ENCODE measurements at regions not wholly inside any gene's neighbourhood (a gene's known extent, or its start where the extent isn't known, plus 50 kb on each side); places are given as distances from the start of the nearest gene placed in this dataset.
"Not testable (repeated sequence)": the region's sequence is repeated elsewhere in the genome, so short reads cannot be mapped to it uniquely, and the experiment has no call there.

DNA sequence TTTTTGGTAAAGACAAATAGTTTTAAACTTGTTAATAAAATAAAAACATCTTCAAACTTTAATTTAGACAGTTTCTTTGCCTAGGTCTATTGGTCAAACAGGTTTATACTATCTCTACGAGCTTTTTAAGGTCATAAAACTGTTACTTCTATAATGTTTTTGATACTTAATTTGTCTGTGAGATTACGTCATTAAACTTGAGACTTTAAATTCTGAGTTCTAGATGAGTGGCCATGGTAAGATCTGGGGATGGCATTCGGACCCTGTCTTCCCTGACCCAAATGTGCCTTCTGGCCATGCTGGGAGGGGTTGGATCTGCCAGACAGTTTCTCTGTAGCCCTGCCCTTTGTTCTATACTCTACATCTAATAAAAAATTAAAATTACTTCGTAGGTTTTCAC, 497.8 kb downstream of the TMEM135 start:
- Histone ChIP-seq H3K9me3 (no peaks in the 10 kb centered on the region), H3K27me3 (replicated peaks in 1 of 2; ENCODE audit: control insufficient read depth in 2 of 2, extremely low read depth in 1 of 2, insufficient read depth in 2 of 2, low read length in 1 of 2) (no peaks in the 10 kb centered on the region), H3K4me1 (ENCODE audit: control insufficient read depth in 1 of 2, extremely low read depth in 1 of 2, insufficient read depth in 2 of 2, low read length in 2 of 2) (no peaks in the 10 kb centered on the region), H3K27ac (ENCODE audit: low read length) (no peak overlapping the region), H3K4me3 (ENCODE audit: control insufficient read depth in 1 of 2, extremely low read depth in 1 of 2, low read length in 1 of 2) (no peak overlapping the region), H3K36me3 (ENCODE audit: control insufficient read depth in 2 of 2, extremely low read depth in 1 of 2, insufficient read depth in 1 of 2, low read length in 1 of 2) (no peaks in the 10 kb centered on the region)
- H3K4me3 Mint-ChIP-seq: no peak overlapping the region
- H3K27ac Mint-ChIP-seq: no peak overlapping the region
- WGBS (ENCODE audit: insufficient coverage): no CpG with 5 or more reads among the region's 4 CpGs
- H3K27me3 Mint-ChIP-seq: no peaks in the 10 kb centered on the region
- peaks cover 2 to 6% (median 4%) of the 10 kb centered on the region in 3 donors for H3K9me3 Mint-ChIP-seq
- ChIA-PET POLR2A (interaction anchor here in 1 of 2 donors (0.8 kb wide), 1 partner anchor 8 kb away, joined by 3 read pairs; no protein-coding TSS in a partner anchor), CTCF (no interaction called here)
- H3K36me3 Mint-ChIP-seq: no peaks in the 10 kb centered on the region
- ATAC-seq (replicated peaks in 1 of 4) (no peak), DNase-seq (no peak)
- no peaks in the 10 kb centered on the region for H3K4me1 Mint-ChIP-seq

- H3K27ac Mint-ChIP-seq; H3K27me3 ChIP-seq (replicated peaks in 1 of 2; ENCODE audit: control insufficient read depth in 2 of 2, extremely low read depth in 1 of 2, insufficient read depth in 2 of 2, low read length in 1 of 2); H3K36me3 ChIP-seq (ENCODE audit: control insufficient read depth in 2 of 2, extremely low read depth in 1 of 2, insufficient read depth in 1 of 2, low read length in 1 of 2); POLR2A ChIA-PET; H3K36me3 Mint-ChIP-seq; H3K4me3 ChIP-seq (ENCODE audit: control insufficient read depth in 1 of 2, extremely low read depth in 1 of 2, low read length in 1 of 2); CTCF ChIA-PET; H3K27me3 Mint-ChIP-seq; H3K9me3 Mint-ChIP-seq; H3K4me1 Mint-ChIP-seq; ATAC-seq (replicated peaks in 1 of 4); H3K4me1 ChIP-seq (ENCODE audit: control insufficient read depth in 1 of 2, extremely low read depth in 1 of 2, insufficient read depth in 2 of 2, low read length in 2 of 2); H3K4me3 Mint-ChIP-seq; H3K27ac ChIP-seq (ENCODE audit: low read length); DNase-seq; H3K9me3 ChIP-seq: not testable (repeated sequence)
Measured at GRCh38 chr11:87531835-87532234, 494.1 kb downstream of the TMEM135 start.

DNA sequence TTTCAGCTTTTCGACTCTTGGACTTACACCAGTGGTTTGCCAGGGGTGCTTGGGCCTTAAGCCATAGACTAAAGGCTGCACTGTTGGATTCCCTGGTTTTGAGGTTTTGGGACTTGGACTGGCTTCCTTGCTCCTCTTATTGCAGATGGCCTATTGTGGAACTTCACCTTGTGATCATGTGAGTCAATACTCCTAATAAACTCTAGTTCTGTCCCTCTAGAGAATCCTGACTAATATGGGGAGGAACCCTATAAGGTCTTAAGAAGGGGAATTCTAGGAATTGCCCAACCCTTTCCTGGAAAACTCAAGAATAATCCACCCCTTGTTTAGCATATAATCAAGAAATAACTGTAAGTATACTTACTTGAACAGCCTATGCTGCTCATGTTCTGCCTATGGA, 491.8 kb downstream of the TMEM135 start:
- 40% methylated on average over 1 of the region's 1 CpG for WGBS (ENCODE audit: insufficient coverage)
- H3K27me3 Mint-ChIP-seq: no peaks in the 10 kb centered on the region
- ChIA-PET CTCF (no interaction called here), POLR2A (no interaction called here)
- Histone ChIP-seq H3K4me1 (ENCODE audit: control insufficient read depth in 1 of 2, extremely low read depth in 1 of 2, insufficient read depth in 2 of 2, low read length in 2 of 2) (no peaks in the 10 kb centered on the region), H3K27ac (ENCODE audit: low read length) (no peak overlapping the region), H3K27me3 (replicated peaks in 1 of 2; ENCODE audit: control insufficient read depth in 2 of 2, extremely low read depth in 1 of 2, insufficient read depth in 2 of 2, low read length in 1 of 2) (no peaks in the 10 kb centered on the region), H3K4me3 (ENCODE audit: control insufficient read depth in 1 of 2, extremely low read depth in 1 of 2, low read length in 1 of 2) (no peak overlapping the region), H3K36me3 (ENCODE audit: control insufficient read depth in 2 of 2, extremely low read depth in 1 of 2, insufficient read depth in 1 of 2, low read length in 1 of 2) (no peaks in the 10 kb centered on the region), H3K9me3 (no peaks in the 10 kb centered on the region)
- no peak for ATAC-seq (replicated peaks in 1 of 4)
- H3K4me3 Mint-ChIP-seq: no peak overlapping the region
- H3K4me1 Mint-ChIP-seq: no peaks in the 10 kb centered on the region
- DNase-seq: no peak
- peaks cover under 1 to 7% (median 6%) of the 10 kb centered on the region in 3 donors for H3K9me3 Mint-ChIP-seq
- H3K27ac Mint-ChIP-seq: no peak overlapping the region
- H3K36me3 Mint-ChIP-seq: no peaks in the 10 kb centered on the region

DNA sequence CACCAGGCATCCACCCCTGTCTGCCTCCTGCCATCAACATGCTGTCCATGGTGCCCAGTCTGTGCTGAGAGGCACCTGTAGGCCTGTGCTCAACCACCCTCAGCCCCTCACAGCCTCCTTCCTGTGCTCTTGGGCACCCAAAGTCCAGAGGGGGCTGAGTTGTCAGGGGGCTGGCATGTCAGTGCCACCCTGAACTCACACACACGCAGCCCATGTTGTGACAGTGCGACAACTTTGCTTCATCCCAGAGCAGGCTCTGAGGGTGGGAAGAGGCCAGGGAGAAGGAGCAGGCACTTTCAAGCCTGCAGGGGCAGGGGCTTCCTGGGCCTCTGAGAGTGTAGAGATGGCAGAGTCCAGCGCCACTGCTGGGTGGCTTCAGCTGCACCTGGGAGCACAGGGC, 491.0 kb downstream of the TMEM135 start:
- Mint-ChIP-seq H3K36me3 (no peaks in the 10 kb centered on the region), H3K27ac (no peak overlapping the region), H3K9me3 (peaks cover 0 to 11% (median 10%) of the 10 kb centered on the region in 3 donors), H3K4me3 (no peak overlapping the region), H3K4me1 (no peaks in the 10 kb centered on the region), H3K27me3 (no peaks in the 10 kb centered on the region)
- Histone ChIP-seq H3K27ac (ENCODE audit: low read length) (no peak overlapping the region), H3K36me3 (ENCODE audit: control insufficient read depth in 2 of 2, extremely low read depth in 1 of 2, insufficient read depth in 1 of 2, low read length in 1 of 2) (no peaks in the 10 kb centered on the region), H3K4me3 (ENCODE audit: control insufficient read depth in 1 of 2, extremely low read depth in 1 of 2, low read length in 1 of 2) (no peak overlapping the region), H3K9me3 (no peaks in the 10 kb centered on the region), H3K27me3 (replicated peaks in 1 of 2; ENCODE audit: control insufficient read depth in 2 of 2, extremely low read depth in 1 of 2, insufficient read depth in 2 of 2, low read length in 1 of 2) (no peaks in the 10 kb centered on the region), H3K4me1 (ENCODE audit: control insufficient read depth in 1 of 2, extremely low read depth in 1 of 2, insufficient read depth in 2 of 2, low read length in 2 of 2) (no peaks in the 10 kb centered on the region)
- ChIA-PET POLR2A (no interaction called here), CTCF (no interaction called here)
- ATAC-seq (replicated peaks in 1 of 4) (no peak), DNase-seq (no peak)
- WGBS (ENCODE audit: insufficient coverage): 67% methylated on average over 3 of the region's 3 CpGs

GRCh38 chr11:87523276-87523675, 485.5 kb downstream of the TMEM135 start:
- POLR2A ChIA-PET: no interaction called here
- Histone ChIP-seq H3K36me3 (ENCODE audit: control insufficient read depth in 2 of 2, extremely low read depth in 1 of 2, insufficient read depth in 1 of 2, low read length in 1 of 2) (no peaks in the 10 kb centered on the region), H3K9me3 (no peaks in the 10 kb centered on the region), H3K27ac (ENCODE audit: low read length) (no peak overlapping the region), H3K4me3 (ENCODE audit: control insufficient read depth in 1 of 2, extremely low read depth in 1 of 2, low read length in 1 of 2) (no peak overlapping the region), H3K27me3 (replicated peaks in 1 of 2; ENCODE audit: control insufficient read depth in 2 of 2, extremely low read depth in 1 of 2, insufficient read depth in 2 of 2, low read length in 1 of 2) (no peaks in the 10 kb centered on the region), H3K4me1 (ENCODE audit: control insufficient read depth in 1 of 2, extremely low read depth in 1 of 2, insufficient read depth in 2 of 2, low read length in 2 of 2) (no peaks in the 10 kb centered on the region)
- Mint-ChIP-seq H3K4me3 (no peak overlapping the region), H3K4me1 (no peaks in the 10 kb centered on the region), H3K27me3 (no peaks in the 10 kb centered on the region), H3K27ac (no peak overlapping the region), H3K9me3 (peaks cover 0 to 11% (median 7%) of the 10 kb centered on the region in 3 donors), H3K36me3 (no peaks in the 10 kb centered on the region)
- ATAC-seq (replicated peaks in 1 of 4): no peak
- no peak for DNase-seq
- CTCF ChIA-PET: no interaction called here

GRCh38 chr11:87518266-87518665, 480.5 kb downstream of the TMEM135 start:
- CTCF ChIA-PET: no interaction called here
- WGBS (ENCODE audit: insufficient coverage): no CpG with 5 or more reads among the region's 1 CpG
- H3K36me3 Mint-ChIP-seq: no peaks in the 10 kb centered on the region
- ATAC-seq (replicated peaks in 1 of 4): no peak
- H3K4me1 Mint-ChIP-seq: no peaks in the 10 kb centered on the region
- Histone ChIP-seq H3K36me3 (ENCODE audit: control insufficient read depth in 2 of 2, extremely low read depth in 1 of 2, insufficient read depth in 1 of 2, low read length in 1 of 2) (no peaks in the 10 kb centered on the region), H3K27me3 (replicated peaks in 1 of 2; ENCODE audit: control insufficient read depth in 2 of 2, extremely low read depth in 1 of 2, insufficient read depth in 2 of 2, low read length in 1 of 2) (no peaks in the 10 kb centered on the region), H3K4me1 (ENCODE audit: control insufficient read depth in 1 of 2, extremely low read depth in 1 of 2, insufficient read depth in 2 of 2, low read length in 2 of 2) (no peaks in the 10 kb centered on the region), H3K9me3 (no peaks in the 10 kb centered on the region), H3K4me3 (ENCODE audit: control insufficient read depth in 1 of 2, extremely low read depth in 1 of 2, low read length in 1 of 2) (no peak overlapping the region), H3K27ac (ENCODE audit: low read length) (no peak overlapping the region)
- H3K9me3 Mint-ChIP-seq: peaks cover 0 to 6% (median 0%) of the 10 kb centered on the region in 3 donors
- POLR2A ChIA-PET: no interaction called here
- no peak overlapping the region for H3K27ac Mint-ChIP-seq
- DNase-seq: no peak
- H3K27me3 Mint-ChIP-seq: no peaks in the 10 kb centered on the region
- no peak overlapping the region for H3K4me3 Mint-ChIP-seq

GRCh38 chr11:87517351-87517750, 479.6 kb downstream of the TMEM135 start:
- POLR2A ChIA-PET: interaction anchor here in 1 of 2 donors (0.6 kb wide), 1 partner anchor 14 kb away, joined by 3 read pairs; no protein-coding TSS in a partner anchor
- Mint-ChIP-seq H3K36me3 (no peaks in the 10 kb centered on the region), H3K4me3 (no peak overlapping the region), H3K27ac (no peak overlapping the region), H3K9me3 (peaks cover 0 to 6% (median 0%) of the 10 kb centered on the region in 3 donors), H3K4me1 (no peaks in the 10 kb centered on the region), H3K27me3 (no peaks in the 10 kb centered on the region)
- Histone ChIP-seq H3K27me3 (replicated peaks in 1 of 2; ENCODE audit: control insufficient read depth in 2 of 2, extremely low read depth in 1 of 2, insufficient read depth in 2 of 2, low read length in 1 of 2) (no peaks in the 10 kb centered on the region), H3K36me3 (ENCODE audit: control insufficient read depth in 2 of 2, extremely low read depth in 1 of 2, insufficient read depth in 1 of 2, low read length in 1 of 2) (no peaks in the 10 kb centered on the region), H3K4me1 (ENCODE audit: control insufficient read depth in 1 of 2, extremely low read depth in 1 of 2, insufficient read depth in 2 of 2, low read length in 2 of 2) (no peaks in the 10 kb centered on the region), H3K27ac (ENCODE audit: low read length) (no peak overlapping the region), H3K9me3 (no peaks in the 10 kb centered on the region), H3K4me3 (ENCODE audit: control insufficient read depth in 1 of 2, extremely low read depth in 1 of 2, low read length in 1 of 2) (no peak overlapping the region)
- ATAC-seq (replicated peaks in 1 of 4) (no peak), DNase-seq (no peak)
- CTCF ChIA-PET: interaction anchor here in 1 of 2 donors (0.6 kb wide), 1 partner anchor 132 kb away, joined by 5 read pairs; no protein-coding TSS in a partner anchor

Data from T-cell (primary cell).